AG04450 (cell line): ENCODE measurements at regions not wholly inside any gene's neighbourhood (a gene's known extent, or its start where the extent isn't known, plus 50 kb on each side); places are given as distances from the start of the nearest gene placed in this dataset.

ENCODE experiments used
- CTCF ChIA-PET: fragments of 300-600, 350-600 bp; formaldehyde crosslinking; extraction: SDS; loops from one replicate; lab custom pipeline; 2022; ENCODE audit warnings: antibody characterized with exemption, inconsistent platforms; lab: Charles Lee
- POLR2A ChIA-PET: fragments of 350-600 bp; formaldehyde crosslinking; extraction: SDS; loops from one replicate; lab custom pipeline; 2021; ENCODE audit warnings: antibody characterized with exemption, inconsistent platforms; lab: Yijun Ruan, JAX
- DNase-seq: peaks from one replicate; pipeline ENCODE4 v3.0.0-alpha.2; 2011; ENCODE audit warnings: low read depth, low spot score
- H3K27ac ChIP-seq: one replicate; pipeline ENCODE4 v1.5.1; 2012; ENCODE audit warnings: low read depth, low read length, control low read depth
- H3K27me3 ChIP-seq: one replicate; pipeline ENCODE4 v1.6.0; 2012; ENCODE audit warnings: low read length; ENCODE audit not compliant: control insufficient read depth, insufficient read depth
- H3K4me3 ChIP-seq: 2 replicates; pipeline ENCODE4 v1.5.1; 2011; ENCODE audit warnings: mild to moderate bottlenecking, low read depth, low read length, control low read depth
- H3K9me3 ChIP-seq: 2 replicates; pipeline ENCODE4 v1.5.1; 2012; ENCODE audit warnings: low read length; ENCODE audit not compliant: control insufficient read depth, insufficient read depth
- CTCF ChIP-seq: IDR thresholded peaks from 2 replicates; pipeline ENCODE4 v1.5.1; 2011; ENCODE audit warnings: low read depth, low read length, control low read depth, inconsistent platforms

GRCh38 chr12:92297405-92297804, 151.8 kb upstream of the BTG1 start:
- ChIA-PET POLR2A (no interaction called here), CTCF (no interaction called here)
- DNase-seq, result no peak
- TF ChIP-seq CTCF, result no peak
- H3K27me3 ChIP-seq, result no peaks in the 10 kb centered on the region
- H3K27ac ChIP-seq, result no peak overlapping the region
- H3K4me3 ChIP-seq, result no peak overlapping the region
- no peaks in the 10 kb centered on the region for H3K9me3 ChIP-seq

DNA sequence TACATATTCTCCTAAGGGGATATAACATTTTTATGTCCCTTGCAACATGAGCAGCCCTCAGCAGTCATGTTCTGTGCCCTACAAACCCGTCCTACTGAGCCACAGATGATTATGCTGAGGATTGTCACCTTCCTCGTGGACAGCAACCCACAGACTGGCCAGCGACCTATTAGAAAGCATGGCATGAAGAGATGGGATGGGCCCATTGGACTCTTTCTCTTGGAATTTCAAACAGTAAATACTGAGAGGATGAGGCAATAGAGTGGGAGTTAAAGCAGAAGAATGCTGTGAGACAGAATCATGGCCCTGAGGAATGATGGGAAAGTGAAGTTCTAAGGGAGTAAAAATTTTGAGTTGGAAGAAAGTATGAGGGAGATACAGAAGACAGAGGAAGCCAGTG, 149.9 kb upstream of the BTG1 start:
- no peak overlapping the region for H3K4me3 ChIP-seq
- no peaks in the 10 kb centered on the region for H3K9me3 ChIP-seq
- TF ChIP-seq CTCF, result no peak
- POLR2A ChIA-PET, result interaction anchor here (1.2 kb wide), 1 partner anchor 150 kb away, joined by 4 read pairs; the partner anchor contains the start of gene BTG1
- H3K27me3 ChIP-seq, result no peaks in the 10 kb centered on the region
- DNase-seq, result peak; percentile 36
- H3K27ac ChIP-seq, result no peak overlapping the region
- CTCF ChIA-PET, result no interaction called here

DNA sequence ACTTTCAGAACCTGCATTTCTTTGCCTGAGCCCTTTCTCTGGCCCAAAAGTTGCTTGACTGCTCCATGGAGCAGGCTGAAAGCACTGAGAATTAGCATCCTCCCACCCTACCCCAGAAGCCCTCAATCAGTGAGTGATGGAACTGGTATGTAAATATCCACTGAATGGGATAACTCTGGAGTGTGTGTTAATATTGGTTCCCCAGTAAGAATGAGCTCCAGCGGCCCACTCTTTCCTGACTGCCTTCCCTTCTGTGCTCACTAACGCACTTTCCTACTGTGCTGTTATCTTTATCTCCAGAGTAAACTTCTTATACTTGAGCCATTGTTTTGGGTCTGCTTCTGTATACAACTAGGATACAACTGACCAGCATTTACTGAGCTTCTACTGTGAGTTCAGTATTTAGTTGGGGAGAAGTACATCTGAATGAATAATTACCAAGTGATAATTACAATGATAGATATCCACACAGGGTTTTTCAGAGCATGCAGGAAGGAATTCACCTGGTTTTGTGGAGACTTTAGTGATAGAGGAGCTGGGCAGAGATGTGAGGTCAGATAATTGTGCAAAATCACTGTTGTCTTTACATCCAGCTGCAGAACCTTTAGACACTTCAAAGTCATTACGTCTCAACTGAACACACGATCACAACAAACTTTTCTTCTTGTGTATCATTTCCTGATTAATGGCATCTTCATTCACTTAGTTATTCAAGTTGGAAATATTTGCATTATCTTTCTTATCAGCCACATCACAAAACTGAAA, 149.2 kb upstream of the BTG1 start:
- Histone ChIP-seq H3K4me3 (no peak overlapping the region), H3K27ac (peak overlapping the region; percentile 13), H3K9me3 (no peaks in the 10 kb centered on the region), H3K27me3 (no peaks in the 10 kb centered on the region)
- ChIA-PET POLR2A (interaction anchor here (1.2 kb wide), 1 partner anchor 149 kb away, joined by 4 read pairs; the partner anchor contains the start of gene BTG1), CTCF (interaction anchor here (0.5 kb wide), 1 partner anchor 69 kb away, joined by 6 read pairs; no protein-coding TSS in a partner anchor)
- DNase-seq, result peak; percentile 59
- TF ChIP-seq CTCF, result no peak

DNA sequence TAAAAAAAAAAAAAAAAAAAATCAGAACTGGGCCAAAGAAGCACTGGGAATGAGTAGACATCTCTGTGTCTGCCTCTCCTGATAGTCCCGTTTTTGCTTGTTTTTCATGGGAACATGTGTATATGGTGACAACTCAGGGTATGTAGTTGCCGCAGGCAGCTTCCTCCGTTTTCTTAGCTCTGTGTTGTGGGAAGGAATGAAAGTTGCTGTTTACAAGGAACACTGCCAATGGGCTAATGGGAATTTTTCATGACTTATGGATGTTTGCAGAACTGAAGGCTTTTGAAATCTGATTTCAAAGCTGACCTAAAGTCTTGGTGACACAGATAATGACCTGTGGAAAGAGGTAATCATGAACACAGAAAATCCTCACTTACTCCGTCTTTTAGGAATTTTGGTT, 146.4 kb upstream of the BTG1 start:
- DNase-seq, result no peak
- H3K27me3 ChIP-seq, result no peaks in the 10 kb centered on the region
- ChIA-PET CTCF (interaction anchor here (0.5 to 1.1 kb wide), 2 partner anchors 317 to 911 kb away, joined by 3 to 12 read pairs; no protein-coding TSS in a partner anchor), POLR2A (interaction anchor here (2.2 kb wide), 1 partner anchor 146 kb away, joined by 15 read pairs; the partner anchor contains the start of gene BTG1)
- TF ChIP-seq CTCF, result no peak
- H3K27ac ChIP-seq, result no peak overlapping the region
- no peaks in the 10 kb centered on the region for H3K9me3 ChIP-seq
- H3K4me3 ChIP-seq, result no peak overlapping the region

DNA sequence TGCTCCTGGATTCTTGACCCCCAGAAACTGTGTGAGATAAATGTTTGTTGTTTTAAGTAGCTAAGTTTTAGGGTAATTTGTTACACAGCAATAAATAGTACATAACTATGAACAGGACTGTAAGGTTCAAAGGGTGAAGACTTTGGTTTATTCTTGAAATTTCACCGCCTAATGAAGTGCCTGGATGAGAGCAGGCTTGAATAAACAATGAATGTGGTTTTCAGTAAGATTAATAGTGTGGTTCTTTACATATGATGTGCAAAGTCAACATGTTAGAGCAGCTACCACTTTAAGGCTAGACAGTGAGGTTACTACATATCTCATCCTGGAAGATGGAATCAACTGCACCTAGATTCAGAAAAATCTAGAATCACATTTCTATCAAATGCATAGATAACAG, 145.2 kb upstream of the BTG1 start:
- Histone ChIP-seq H3K9me3 (no peaks in the 10 kb centered on the region), H3K27ac (no peak overlapping the region), H3K4me3 (no peak overlapping the region), H3K27me3 (no peaks in the 10 kb centered on the region)
- no peak for TF ChIP-seq CTCF
- POLR2A ChIA-PET, result interaction anchor here (0.6 to 2.2 kb wide), 2 partner anchors 33 to 145 kb away, joined by 6 to 15 read pairs; partner anchors contain the start of gene BTG1
- CTCF ChIA-PET, result interaction anchor here (1.1 kb wide), 1 partner anchor 909 kb away, joined by 3 read pairs; no protein-coding TSS in a partner anchor
- DNase-seq, result no peak
